ENCODE measurements at regions not wholly inside any gene's neighbourhood (a gene's known extent, or its start where the extent isn't known, plus 50 kb on each side); places are given as distances from the start of the nearest gene placed in this dataset.

DNA sequence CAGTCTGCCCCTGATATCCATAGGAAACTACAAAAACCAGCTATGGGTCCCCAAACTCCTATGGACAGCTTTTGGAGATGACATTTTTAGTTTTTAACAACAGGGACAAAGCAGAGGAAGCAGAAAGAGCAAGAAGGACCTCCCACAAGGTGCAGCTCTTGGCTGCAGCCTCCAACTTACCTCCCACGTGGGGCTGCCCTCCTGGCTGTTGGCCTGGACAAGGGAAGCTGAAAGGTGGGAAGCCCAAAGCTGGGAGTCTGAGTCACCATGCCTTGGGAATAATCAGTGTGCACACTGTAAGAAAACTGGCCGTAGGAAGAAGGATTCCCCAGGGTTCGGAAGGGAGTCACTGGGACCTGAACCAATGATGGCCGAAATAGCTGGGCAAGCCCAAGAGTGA, 51.8 kb upstream of the PAX1 start:
- DNase-seq (ENCODE audit: low read depth) = no peak

DNA sequence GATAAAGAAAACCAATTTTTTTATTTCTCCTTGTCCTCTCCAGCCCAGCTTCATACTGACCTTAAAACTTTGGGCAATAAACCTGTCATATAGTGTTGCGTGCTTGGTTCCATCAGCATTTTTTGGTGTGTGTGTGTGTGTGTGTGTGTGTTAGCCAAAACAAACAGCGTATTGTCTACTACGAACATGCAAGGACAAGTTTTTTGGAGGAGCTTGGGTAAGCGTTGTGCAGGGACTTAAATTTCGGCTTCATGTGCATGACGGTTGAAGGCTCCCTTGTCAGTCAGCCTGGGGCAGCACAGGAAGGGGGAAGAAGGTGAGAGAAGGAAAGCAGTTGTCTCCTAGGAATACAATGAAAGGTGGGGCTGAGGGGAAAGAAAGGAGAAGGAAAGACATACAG, 62.0 kb upstream of the PAX1 start:
- no peak for DNase-seq (ENCODE audit: low read depth)

DNA sequence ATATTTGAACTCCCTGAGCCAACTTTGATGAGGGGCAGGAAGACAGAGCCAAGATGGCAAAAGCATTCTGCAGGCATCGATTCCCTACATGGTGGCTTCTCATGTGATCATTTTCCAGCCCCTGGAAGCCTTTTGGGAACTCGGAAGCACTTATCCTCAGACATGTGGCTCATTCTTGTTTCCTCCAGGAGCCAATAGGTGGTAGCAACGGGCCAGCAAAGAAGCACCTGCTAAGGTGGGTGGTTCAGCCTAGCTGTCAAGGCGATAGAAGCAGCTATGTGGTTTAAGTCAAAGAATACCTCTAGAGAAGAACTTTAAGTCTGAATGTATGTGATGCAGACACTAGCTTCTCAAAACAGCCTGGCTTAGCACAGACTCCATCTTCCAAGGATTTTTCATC, 64.9 kb upstream of the PAX1 start:
- DNase-seq (ENCODE audit: low read depth) = no peak

DNA sequence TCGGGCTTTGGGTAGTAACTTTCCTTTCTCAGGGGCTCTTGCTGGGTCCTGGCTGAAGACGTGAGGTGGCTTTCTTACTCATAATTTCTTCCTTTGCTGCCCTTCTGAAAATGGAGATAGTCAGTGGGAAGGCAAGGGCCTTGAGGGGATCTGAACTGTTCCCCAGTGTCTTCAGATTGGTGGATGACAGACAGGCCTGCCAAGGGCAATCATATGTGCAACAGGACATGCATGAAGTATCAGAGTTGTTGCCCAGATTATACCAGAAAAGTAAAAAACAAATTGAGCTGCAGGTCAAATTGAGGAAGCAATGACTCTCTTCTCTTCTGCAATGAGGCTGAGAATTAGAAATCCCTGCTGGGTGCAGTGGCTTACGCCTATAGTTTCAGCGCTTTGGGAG, 71.6 kb upstream of the PAX1 start:
- no peak for DNase-seq (ENCODE audit: low read depth)

DNA sequence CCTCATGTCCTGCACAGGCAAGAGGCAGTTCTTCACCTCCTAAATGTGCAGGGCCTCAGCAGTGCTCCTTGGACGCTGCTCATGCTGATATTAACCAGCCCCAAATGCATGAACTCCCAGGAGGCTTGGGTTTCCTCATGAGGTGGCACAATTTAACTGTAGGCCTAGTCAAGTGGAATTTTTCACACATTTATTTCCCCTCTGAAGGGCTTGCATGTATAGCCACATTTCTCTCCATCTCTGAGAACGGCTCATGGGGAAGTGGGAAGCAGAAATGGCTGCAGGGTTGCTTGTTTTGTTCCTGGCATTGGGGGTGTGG, 72.8 kb upstream of the PAX1 start:
- DNase-seq (ENCODE audit: low read depth) = no peak

DNA sequence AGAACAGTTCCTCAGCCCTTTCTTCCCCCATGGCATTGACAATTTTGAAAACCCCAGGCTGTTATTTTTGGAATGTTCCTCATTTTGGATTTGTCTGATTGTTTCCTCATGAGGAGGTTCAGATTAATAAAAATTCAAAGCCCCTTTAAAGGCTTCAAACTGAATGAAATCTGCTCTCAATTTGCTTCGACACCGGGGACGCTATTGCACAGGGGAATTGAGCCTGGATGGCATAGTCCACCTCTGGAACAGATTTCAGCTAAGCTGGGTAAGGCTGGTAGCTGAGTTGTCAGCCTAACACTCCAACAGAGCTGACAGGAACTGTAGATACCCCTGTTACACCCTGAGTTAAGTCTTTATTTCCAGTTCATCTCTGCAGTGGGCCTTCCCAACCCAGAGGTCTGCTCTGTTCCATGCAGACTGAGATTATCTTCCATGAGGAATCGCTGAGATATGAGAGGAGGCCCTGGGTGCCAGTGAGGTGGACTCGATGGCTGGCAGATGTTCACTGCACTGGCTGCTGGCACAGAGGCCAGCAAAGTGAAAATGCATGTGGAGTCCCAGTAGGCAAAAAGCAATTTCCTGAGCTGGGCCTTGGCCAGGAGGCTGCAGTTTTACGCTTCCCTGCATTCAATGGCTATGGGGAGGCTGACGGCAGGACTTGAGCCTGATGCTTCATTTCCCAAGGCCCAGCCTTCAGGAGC, 73.3 kb upstream of the PAX1 start:
- no peak for DNase-seq (ENCODE audit: low read depth)

DNA sequence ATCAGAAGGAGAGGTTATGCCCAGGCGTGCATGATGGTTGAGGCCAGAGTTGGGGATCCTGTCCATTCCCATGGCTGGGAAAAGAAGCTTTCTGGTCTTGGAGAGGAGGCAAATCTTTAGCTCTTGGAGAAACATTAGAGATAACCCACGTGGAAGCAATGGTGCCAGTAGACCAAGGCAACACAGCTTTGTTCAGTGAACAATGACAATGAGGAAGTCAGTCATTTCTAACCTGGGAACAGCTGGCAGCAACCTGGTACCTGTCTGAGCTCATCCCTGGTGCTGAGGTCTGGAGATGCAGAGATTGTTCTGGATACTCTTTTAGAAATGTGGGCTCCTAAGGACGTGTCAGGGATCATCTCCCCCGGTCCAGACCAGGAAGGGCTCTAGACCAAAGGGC, 76.7 kb upstream of the PAX1 start:
- DNase-seq (ENCODE audit: low read depth) = no peak

DNA sequence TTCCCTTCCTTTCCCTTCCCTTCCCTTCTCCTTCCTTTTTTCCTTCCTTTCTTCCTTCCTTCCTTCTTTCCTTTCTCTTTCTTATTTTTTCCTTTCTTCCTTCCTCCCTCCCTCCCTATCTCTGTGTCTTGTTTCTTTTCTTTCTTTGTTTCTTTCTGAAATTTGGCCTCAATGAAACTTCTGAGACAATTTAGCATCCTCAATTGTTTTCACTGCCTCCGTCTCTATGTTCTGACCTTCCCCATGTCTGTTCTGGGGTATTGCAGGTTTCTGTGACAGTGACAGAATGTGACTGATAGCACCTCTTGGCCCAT, 81.7 kb upstream of the PAX1 start:
- no peak for DNase-seq (ENCODE audit: low read depth)

DNA sequence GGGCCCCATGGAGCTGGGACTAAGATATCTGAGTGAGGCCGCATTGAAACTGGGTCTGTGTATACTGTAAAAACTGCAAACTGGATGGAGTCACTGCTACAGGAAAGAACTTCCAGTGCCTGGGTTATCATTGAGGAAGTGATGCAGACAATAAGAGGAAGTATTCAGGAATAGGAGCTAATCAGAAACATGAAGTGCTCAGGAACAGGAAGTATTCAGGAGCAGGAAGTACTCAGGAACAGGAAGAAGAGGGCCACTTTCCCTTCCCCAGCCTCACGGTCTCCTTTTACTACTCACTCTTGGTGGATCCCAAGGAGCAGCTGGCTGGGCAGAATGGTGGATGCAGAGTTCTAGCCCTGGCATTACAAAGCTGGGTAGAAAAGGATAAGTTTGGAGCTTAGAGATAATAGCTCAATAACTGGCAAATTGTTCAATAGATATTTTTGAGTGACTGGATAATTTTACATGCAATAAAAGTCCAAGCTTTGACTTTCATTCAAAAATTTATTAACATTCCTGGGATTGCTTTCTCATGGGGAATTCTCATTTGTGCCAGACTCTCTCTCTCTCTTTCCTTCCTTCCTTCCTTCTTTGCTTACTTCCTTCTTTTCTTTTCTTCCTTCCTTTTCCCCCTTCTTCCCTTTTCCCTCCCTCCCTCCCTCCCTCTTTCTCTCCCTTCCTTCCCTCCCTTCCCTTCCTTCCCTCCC, 82.2 kb upstream of the PAX1 start:
- DNase-seq (ENCODE audit: low read depth) = no peak

DNA sequence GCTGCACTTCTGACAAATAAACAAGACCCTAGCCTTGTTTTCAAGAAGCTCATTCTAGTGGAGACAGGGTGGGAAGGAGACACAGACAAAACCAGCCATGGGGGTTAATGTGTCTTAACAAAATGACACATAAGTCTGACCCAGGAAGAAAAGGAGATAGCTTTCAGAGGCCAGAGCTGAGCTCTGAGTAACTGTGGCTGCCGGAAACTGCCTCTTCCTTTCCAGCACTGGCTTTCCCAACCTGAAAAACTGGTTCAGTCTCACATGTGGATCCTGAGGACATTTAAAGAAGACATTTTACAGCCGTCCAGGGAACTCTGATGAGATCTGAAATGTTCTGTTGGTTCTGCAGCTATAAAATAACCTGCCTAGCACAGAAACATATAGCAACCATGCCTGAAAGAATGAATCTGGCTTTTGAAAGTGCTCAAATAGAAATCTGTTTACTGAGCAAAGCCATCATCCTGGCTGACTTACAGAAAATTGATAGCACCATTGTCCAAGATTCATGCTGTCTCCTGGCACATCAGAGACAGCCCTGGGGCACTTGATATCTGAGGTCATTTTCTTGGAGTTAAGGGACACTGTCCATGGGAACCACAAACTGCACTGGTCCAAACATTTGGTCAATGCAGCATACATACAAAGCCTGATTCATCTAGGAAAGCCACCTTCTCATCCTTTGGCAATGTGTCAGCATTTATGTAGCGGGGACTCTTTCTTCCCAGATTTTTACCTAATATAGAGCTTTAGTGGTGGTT, 83.2 kb upstream of the PAX1 start:
- DNase-seq (ENCODE audit: low read depth) = no peak

DNA sequence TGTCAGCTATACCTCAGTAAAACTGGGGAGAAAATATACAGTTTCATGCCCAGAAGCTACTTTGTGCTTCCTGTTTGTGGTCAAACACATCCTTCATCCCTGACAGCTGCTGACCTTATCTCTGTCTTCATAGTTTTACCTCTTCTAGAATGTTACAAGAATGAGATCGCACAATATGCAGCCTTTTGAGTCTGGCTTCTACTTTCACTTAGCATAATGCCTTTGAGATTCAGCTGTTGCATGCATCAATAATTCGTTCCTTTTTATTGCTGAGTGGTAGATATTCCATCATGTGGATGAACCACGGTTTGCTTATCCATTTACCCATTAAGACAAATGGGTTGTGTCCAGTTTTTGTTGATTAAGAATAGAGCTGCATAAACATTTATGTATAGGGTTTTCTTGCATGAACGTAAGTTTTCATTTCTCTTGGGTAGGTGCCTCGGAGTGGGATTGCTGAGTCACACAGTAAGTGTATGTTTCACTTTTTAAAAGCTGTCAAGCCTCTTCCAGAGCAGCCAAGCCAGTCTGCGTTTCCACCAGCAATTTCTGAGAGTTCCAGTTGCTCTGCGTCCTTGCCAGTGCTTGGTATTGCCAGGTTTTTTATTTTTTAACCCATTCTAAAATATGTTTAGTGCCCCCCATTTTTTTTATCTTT, 86.6 kb upstream of the PAX1 start:
- DNase-seq (ENCODE audit: low read depth) = no peak

DNA sequence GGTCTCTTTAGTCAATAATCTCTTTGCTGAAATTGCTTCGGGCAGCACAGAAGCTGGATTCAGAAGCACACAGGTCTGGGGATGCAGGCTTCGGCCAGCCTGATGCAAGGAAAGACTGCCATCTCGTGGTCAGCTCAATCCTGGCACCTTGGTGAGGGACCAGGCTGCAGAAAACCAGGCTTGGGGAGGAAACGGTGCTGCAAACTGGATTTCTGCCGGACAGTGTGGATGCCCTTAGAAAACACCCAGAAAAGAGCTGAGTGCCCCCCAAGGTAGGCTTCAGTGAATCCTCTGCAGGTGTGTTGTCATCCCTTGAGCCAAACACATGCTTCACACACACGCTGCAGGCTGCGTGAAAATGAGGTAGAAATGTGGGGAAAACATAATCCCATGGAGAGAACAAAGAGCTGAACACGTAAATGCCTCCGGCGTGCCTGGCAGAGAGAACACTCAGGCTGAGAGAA, 89.8 kb upstream of the PAX1 start:
- peak; percentile 20 for DNase-seq (ENCODE audit: low read depth)

DNA sequence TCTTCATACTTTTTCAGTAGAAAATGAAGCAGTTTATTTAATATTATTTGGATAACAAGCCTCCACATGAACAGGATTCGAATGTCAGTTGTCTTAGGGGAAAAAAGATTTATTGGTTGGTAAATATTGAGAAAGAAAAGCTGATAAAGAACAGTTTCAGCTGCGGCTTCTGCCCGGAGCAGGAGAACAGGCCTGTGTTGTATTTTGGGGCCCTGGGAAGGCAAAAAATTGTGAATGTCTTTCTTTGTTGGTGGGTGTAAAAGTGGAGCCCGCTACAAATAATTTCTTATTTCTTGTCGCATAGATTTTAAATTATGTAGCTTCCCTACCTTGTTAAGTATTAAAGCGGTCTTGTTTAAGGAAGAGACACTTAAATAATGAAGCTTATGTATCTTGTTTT, 90.5 kb upstream of the PAX1 start:
- DNase-seq (ENCODE audit: low read depth) = no peak

DNA sequence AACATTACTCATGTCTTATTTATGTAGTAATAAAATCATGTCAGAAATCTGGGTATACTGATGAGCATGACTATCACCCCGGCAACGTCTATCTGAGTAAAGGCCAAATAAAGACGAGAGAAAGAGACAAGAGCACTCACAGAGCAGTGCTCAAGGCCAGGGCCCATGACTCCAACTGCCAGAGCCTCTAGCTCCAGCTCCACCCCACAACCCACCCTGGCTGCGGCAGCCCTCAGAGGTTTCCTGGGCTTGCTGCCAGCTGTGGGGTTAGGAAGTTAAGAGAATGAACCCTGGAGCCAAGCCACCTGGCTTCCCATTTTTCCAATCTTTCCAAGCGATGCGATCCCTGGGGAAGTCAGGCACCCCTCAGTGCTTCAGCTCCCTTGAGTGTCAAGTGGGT, 92.0 kb upstream of the PAX1 start:
- no peak for DNase-seq (ENCODE audit: low read depth)

DNA sequence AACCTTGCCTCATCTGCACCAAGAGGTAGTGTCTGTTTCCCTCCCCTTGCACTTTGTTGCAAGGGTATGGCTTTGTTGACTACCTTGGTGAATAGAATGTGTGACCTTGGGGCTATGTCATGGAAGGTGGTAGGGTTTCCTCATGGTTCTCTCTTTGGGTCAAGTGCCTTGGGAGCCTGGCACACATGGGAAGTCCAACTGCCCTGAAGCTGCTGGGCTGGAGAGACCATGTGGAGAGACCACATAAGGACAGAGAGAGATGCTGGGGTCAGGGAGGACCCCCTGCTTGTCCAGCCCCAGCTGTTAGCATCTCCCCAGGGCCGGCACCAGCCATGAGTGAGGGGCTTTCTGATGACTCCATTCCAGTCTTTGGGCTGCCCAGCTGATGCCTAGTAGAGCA, 95.5 kb upstream of the PAX1 start:
- no peak for DNase-seq (ENCODE audit: low read depth)

DNA sequence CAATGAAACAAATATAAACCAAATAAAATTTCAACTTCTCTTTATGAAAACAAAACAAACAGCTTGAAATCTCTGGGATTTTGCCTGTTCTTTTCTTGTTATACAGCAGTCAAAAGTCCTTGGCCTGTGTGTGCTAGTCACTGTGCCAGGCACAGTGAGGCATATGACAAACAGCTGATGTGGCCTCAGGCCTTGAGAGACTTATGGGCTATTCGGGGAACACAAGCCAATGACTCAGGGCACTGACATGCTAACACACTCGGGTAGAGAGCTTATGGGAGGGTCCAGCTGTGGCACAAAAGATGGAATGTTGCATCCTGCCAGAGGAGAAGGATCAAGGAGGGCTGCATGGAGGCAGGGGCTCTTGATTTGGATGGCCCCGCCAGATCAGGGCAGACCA, 95.4 kb upstream of the NKX2-2 start:
- no peak for DNase-seq (ENCODE audit: low read depth)

DNA sequence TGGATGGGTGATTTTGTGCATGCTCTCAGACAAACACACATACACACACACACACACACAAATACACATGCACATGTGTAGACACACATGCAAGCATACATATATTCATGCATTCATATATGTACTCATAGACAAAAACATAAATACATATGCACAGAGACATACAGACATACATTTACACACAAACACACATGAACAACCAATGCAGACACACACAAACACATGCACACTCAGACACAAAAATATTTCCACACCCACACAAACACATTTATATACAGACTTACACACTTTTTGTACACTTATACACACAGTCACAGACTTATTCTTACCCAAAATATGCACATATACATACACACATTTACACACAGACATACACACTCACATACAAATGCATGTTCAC, 94.9 kb upstream of the NKX2-2 start:
- DNase-seq (ENCODE audit: low read depth) = no peak

DNA sequence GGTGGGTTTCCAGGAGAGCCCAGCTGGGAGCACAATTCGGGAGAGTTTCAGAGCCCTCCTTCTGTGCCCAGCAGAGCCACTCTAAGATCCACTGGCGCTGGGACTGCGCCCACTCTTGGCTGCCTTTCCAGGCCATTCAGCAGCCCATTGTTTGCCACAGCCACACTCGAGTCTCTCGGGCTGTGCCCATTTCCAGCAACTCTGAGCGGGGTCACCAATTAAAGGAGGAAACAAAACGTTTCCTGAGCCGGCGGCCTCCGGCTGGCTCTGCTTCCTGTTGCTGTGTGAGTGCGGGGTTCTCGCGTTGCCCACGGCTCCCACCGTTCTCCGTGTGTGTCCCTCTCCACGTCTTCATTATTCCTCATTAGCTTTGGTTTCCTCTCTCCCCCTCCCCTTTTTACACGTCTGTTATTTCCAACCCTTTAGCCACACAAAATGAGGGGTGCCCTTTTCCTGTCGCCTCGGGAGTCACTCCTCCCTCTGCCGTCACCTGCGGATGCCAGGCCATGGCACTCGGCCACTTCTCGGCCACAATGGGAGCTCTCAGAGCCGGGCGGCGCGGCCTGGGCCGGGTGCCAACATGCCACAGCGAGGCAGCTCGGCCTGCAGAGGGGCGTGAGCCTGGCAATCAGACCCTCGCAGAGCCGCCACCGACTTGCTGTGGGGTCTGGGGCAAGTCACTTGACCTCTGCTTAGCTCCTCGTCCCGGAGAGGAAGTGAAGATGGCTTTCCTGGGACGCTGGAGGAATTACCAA, 94.3 kb upstream of the NKX2-2 start:
- no peak for DNase-seq (ENCODE audit: low read depth)

DNA sequence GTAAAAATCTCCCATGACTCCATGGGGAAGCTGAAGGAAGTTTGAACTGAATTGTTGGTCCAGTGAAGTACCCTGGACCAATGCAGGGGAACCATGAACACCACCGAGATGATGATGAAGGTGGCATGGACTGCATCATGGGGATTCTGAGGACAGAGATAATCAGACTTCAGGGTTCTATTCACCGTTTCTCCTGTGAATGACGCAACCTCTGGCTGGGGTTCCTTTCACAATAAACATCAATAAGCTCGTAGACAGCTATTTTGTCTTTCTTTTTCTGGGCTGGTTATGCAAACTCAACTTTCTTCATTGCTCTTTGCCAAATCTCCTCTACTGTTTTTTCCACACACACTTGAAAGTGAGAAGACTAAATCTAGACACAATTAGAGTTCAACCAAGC, 87.9 kb upstream of the NKX2-2 start:
- no peak for DNase-seq (ENCODE audit: low read depth)

DNA sequence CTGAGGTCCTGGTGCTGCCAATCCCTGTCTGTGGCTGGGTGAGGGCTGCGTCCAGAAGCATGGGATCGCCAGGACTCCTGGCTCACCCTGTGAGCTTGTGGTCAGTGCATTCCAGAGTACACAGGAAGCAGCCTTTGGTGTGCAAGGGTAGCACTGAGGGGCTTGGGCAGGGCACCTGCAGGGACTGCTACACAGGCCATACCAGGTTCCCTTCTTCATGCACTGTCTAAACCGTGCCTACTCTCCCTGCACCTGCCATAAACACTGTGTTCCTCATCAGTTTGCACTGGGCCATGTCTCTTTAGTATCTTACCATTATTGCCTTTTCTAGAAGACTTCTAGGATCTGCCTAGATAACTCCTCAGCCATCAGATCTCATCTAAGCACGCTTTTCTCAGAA, 72.8 kb upstream of the NKX2-2 start:
- DNase-seq (ENCODE audit: low read depth) = no peak

DNA sequence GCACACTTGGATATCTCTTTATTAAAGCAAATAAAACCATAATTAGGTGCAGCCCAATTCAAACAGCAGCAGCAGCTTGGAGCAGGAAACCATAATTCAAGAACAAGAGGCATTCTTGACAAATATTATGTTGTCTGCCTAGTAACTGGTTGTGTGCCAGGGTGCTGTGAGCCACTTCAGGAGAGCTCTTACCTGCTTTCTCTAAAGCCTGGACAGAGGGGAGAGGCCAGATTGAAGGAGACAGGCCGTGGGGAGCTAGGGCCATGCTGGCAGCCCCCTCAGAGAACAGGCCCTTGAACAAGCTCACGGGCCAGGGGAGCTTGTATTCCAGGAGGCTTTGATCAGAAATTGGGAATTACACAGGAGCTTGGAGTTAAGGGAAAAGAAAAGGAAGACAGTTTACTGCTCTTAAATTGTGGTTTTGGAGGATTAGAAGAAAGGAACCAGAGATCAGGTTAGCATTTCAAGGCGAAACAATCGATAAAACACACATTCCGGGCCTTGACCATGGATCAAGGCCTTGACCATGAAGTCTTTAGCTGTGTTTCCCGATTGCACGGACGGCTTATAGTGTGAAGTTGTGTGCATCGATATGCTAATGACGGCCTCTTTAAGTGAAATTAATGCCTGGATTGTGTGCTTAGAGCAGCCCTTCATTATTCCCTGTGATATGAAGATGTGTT, 69.8 kb upstream of the NKX2-2 start:
- no peak for DNase-seq (ENCODE audit: low read depth)

DNA sequence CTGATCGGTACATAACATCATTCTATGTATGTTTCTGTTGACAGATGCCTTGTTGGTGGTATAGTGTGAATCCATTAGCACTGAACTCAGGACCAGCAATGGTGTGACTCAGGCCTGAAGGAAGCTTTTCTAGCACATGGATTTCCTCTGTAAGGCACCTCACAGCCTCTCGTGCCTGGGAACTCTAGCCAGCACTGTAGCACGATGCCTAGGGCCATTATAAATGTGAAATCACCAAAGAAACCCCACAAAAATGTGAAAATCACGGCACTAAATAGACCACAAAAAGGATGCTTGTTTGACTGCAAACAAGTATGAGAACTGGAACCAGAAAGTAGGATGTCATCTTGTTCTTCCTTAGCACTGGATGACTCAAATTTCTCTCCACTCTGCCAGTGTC, 63.7 kb upstream of the NKX2-2 start:
- no peak for DNase-seq (ENCODE audit: low read depth)

All from stimulated activated CD4-positive, alpha-beta T cell treated with anti-CD3 and anti-CD28 coated beads, Interleukin-2, amount 100 ng/mL, for 4 hours (primary cell).